Activated B cell treated with CpG ODN at 0.5 μM for 24 hours (primary cell): ENCODE measurements at regions not wholly inside any gene's neighbourhood (a gene's known extent, or its start where the extent isn't known, plus 50 kb on each side); places are given as distances from the start of the nearest gene placed in this dataset.
"Not testable (repeated sequence)": the region's sequence is repeated elsewhere in the genome, so short reads cannot be mapped to it uniquely, and the experiment has no call there.

Experiments
- ATAC-seq: fragments of 200-7000 bp; cut with Tn5 transposase; one replicate; pipeline ENCODE4 v1.10.0; 2021; ENCODE audit warnings: low read depth, mild to moderate bottlenecking, moderate library complexity
- CTCF ChIA-PET: fragments of 350-600 bp; sonication (Branson Sonifier 250); formaldehyde crosslinking; loops from one replicate; lab custom pipeline; 2021; ENCODE audit warnings: antibody characterized with exemption; lab: Charles Lee
- POLR2A ChIA-PET: fragments of 350-600 bp; sonication (Branson Sonifier 250); formaldehyde crosslinking; loops from one replicate; lab custom pipeline; 2021; ENCODE audit warnings: antibody characterized with exemption; lab: Charles Lee
- DNase-seq: peaks from one replicate; pipeline ENCODE4 v3.0.0; 2022
- H3K27ac Mint-ChIP-seq: one replicate; pipeline ENCODE4 v1.8.0; 2020; ENCODE audit warnings: mixed read lengths
- H3K27me3 Mint-ChIP-seq: one replicate; pipeline ENCODE4 v1.8.0; 2021; ENCODE audit warnings: mixed read lengths
- H3K36me3 Mint-ChIP-seq: one replicate; pipeline ENCODE4 v1.8.0; 2021; ENCODE audit warnings: low read depth, mixed read lengths
- H3K4me1 Mint-ChIP-seq: one replicate; pipeline ENCODE4 v1.8.0; 2021; ENCODE audit warnings: mixed read lengths
- H3K4me3 Mint-ChIP-seq: one replicate; pipeline ENCODE4 v1.8.0; 2020; ENCODE audit warnings: mild to moderate bottlenecking, mixed read lengths
- H3K9me3 Mint-ChIP-seq: one replicate; pipeline ENCODE4 v1.8.0; 2020; ENCODE audit warnings: mixed read lengths
- CTCF ChIP-seq: fragments of 200-600 bp; IDR thresholded peaks from one replicate; pipeline ENCODE4 v1.8.0; 2022; ENCODE audit warnings: antibody characterized with exemption, mild to moderate bottlenecking
- intact Hi-C: fragments of 100-400 bp; cut with micrococcal nuclease; formaldehyde crosslinking; loops from one replicate; pipeline ENCODE4 v1.15.1; 2024

- CTCF ChIA-PET = no interaction called here
- Mint-ChIP-seq H3K27me3 (no peaks in the 10 kb centered on the region), H3K36me3 (no peaks in the 10 kb centered on the region), H3K9me3 (peaks cover 2% of the 10 kb centered on the region), H3K4me3 (no peak overlapping the region), H3K27ac (no peak overlapping the region), H3K4me1 (no peaks in the 10 kb centered on the region)
- TF ChIP-seq CTCF = no peak
- intact Hi-C loops = no loop called here
- DNase-seq (no peak), ATAC-seq (no peak)
- POLR2A ChIA-PET = no interaction called here
These were observed 90.5 kb upstream of the SNX9 start for GRCh38 chr6:157732416-157733161.

- H3K27ac Mint-ChIP-seq, DNase-seq, POLR2A ChIA-PET, H3K4me1 Mint-ChIP-seq, H3K4me3 Mint-ChIP-seq, H3K27me3 Mint-ChIP-seq, H3K36me3 Mint-ChIP-seq, ATAC-seq, intact Hi-C loops, CTCF ChIA-PET: not testable (repeated sequence)
- peaks cover 12% of the 10 kb centered on the region for H3K9me3 Mint-ChIP-seq
These were observed 86.5 kb upstream of the SNX9 start for GRCh38 chr6:157736555-157736954.

GRCh38 chr6:157741321-157741947 is 81.6 kb upstream of the SNX9 start:
- TF ChIP-seq CTCF = no peak
- H3K9me3 Mint-ChIP-seq = peaks cover 12% of the 10 kb centered on the region
- DNase-seq (no peak), ATAC-seq (no peak)
- H3K36me3 Mint-ChIP-seq = no peaks in the 10 kb centered on the region
- peaks cover 5% of the 10 kb centered on the region for H3K27me3 Mint-ChIP-seq
- H3K4me3 Mint-ChIP-seq = no peak overlapping the region
- ChIA-PET CTCF (no interaction called here), POLR2A (no interaction called here)
- no peaks in the 10 kb centered on the region for H3K4me1 Mint-ChIP-seq
- intact Hi-C loops = no loop called here
- H3K27ac Mint-ChIP-seq = no peak overlapping the region

GRCh38 chr6:157741948-157742556 is 81.0 kb upstream of the SNX9 start:
- no peak overlapping the region for H3K4me3 Mint-ChIP-seq

GRCh38 chr6:157744102-157744601 is 78.9 kb upstream of the SNX9 start:
- ATAC-seq (no peak), DNase-seq (no peak)
- peaks cover 2% of the 10 kb centered on the region for H3K9me3 Mint-ChIP-seq
- H3K27ac Mint-ChIP-seq = no peak overlapping the region
- ChIA-PET POLR2A (interaction anchor here (0.7 kb wide), 2 partner anchors 130 to 144 kb away, joined by 3 to 4 read pairs; no protein-coding TSS in a partner anchor), CTCF (no interaction called here)
- peaks cover 9% of the 10 kb centered on the region for H3K27me3 Mint-ChIP-seq
- TF ChIP-seq CTCF = no peak
- peaks cover 5% of the 10 kb centered on the region for H3K4me1 Mint-ChIP-seq
- H3K36me3 Mint-ChIP-seq = no peaks in the 10 kb centered on the region
- no peak overlapping the region for H3K4me3 Mint-ChIP-seq
- intact Hi-C loops = no loop called here

More at GRCh38 chr6:157741948-157742556, 81.0 kb upstream of the SNX9 start:
- no peak for DNase-seq
- intact Hi-C loops = no loop called here
- no peak overlapping the region for H3K27ac Mint-ChIP-seq
- TF ChIP-seq CTCF = no peak
- ChIA-PET CTCF (no interaction called here), POLR2A (no interaction called here)
- no peak for ATAC-seq
- H3K27me3 Mint-ChIP-seq = peaks cover 11% of the 10 kb centered on the region
- H3K4me1 Mint-ChIP-seq = no peaks in the 10 kb centered on the region
- H3K36me3 Mint-ChIP-seq = no peaks in the 10 kb centered on the region
- peaks cover 12% of the 10 kb centered on the region for H3K9me3 Mint-ChIP-seq
